ENCODE measurements at regions not wholly inside any gene's neighbourhood (a gene's known extent, or its start where the extent isn't known, plus 50 kb on each side); places are given as distances from the start of the nearest gene placed in this dataset.

DNA sequence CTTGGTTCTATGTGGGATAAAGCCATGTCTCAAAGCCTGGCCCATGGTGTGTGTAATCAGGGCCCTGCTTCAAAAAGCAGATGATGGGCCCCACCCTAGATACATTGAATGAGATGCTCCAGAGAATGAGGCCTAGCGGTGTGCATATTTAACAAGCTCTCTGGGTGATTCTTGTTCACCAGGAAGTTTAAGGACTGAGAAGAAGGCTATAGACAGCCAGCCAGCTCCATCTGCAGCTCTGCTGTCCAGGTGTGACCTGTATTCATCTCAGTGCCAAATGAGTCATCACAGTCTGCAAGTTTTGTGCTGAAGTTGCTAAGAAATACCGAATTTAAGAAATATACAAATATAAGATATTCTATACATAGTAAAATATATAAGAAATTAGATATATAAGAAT is 182.0 kb upstream of the RUNX1 start (continued):
- TF ChIP-seq, protein P1, sequence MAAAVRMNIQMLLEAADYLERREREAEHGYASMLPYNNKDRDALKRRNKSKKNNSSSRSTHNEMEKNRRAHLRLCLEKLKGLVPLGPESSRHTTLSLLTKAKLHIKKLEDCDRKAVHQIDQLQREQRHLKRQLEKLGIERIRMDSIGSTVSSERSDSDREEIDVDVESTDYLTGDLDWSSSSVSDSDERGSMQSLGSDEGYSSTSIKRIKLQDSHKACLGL (CRISPR knock-in tag; IDR thresholded peaks at IDR 0.05), result no peak
- TF ChIP-seq, protein P2, sequence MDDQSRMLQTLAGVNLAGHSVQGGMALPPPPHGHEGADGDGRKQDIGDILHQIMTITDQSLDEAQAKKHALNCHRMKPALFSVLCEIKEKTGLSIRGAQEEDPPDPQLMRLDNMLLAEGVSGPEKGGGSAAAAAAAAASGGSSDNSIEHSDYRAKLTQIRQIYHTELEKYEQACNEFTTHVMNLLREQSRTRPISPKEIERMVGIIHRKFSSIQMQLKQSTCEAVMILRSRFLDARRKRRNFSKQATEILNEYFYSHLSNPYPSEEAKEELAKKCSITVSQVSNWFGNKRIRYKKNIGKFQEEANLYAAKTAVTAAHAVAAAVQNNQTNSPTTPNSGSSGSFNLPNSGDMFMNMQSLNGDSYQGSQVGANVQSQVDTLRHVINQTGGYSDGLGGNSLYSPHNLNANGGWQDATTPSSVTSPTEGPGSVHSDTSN (CRISPR knock-in tag; IDR thresholded peaks at IDR 0.05; ENCODE audit: borderline replicate concordance), result no peak
- TF ChIP-seq AGO2 (optimal IDR thresholded peaks at IDR 0.05; ENCODE audit: low read depth, low read length), result no peak
- TF ChIP-seq ZNF496 (CRISPR knock-in tag; IDR thresholded peaks at IDR 0.05; ENCODE audit: insufficient replicate concordance), result no peak

DNA sequence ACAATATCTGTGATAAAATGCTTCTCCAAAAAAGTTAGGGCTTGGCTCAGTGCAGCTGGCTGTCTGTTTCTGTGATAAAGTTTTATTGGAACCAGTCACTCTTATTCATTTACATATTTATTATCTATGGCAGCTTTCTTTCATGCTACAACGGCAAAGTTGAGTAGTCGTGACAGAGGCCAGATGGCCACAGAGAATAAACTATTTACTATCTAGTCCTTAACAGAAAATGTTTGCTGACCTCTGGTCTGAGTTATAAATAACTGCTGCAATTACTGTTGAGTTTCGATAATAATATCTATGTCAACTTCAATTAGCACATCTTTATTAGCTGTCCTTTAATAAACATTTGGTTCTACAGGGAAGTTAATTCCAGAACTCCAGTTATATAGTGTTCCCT is 180.2 kb upstream of the RUNX1 start:
- Histone ChIP-seq H3K27me3 (ENCODE audit: control insufficient read depth in 1 of 2, insufficient read depth in 2 of 2, low read length in 2 of 2) (no peaks in the 10 kb centered on the region; a peak in 1 of 5 replicates), H3K9me3 (ENCODE audit: low read length) (no peaks in the 10 kb centered on the region), H3K4me1 (ENCODE audit: insufficient read depth, low read length) (peaks cover 19% of the 10 kb centered on the region), H3K4me3 (replicated peaks in 1 of 3; ENCODE audit: insufficient read depth in 1 of 3, low read depth in 2 of 3, low read length in 3 of 3) (no peak overlapping the region), H3K36me3 (replicated peaks in 1 of 2; ENCODE audit: control insufficient read depth in 1 of 2, insufficient read depth in 2 of 2, low read length in 2 of 2) (no peaks in the 10 kb centered on the region), H2AFZ (ENCODE audit: low read length) (no peak overlapping the region), H3K79me2 (ENCODE audit: insufficient read depth, low read length) (no peaks in the 10 kb centered on the region), H3K4me2 (ENCODE audit: low read depth, low read length) (no peak overlapping the region), H4K20me1 (ENCODE audit: insufficient read depth, low read length) (no peaks in the 10 kb centered on the region), H3K9ac (ENCODE audit: insufficient read depth, low read depth, low read length) (no peak overlapping the region), H3K27ac (ENCODE audit: extremely low read length, insufficient read depth, low read length) (no peak overlapping the region)
- POLR2A ChIA-PET, result no interaction called here
- in situ Hi-C loops (cut with HindIII; ENCODE audit: extremely low pct_ligation_motif_present, low pct_unique_long_range_greater_than_20kb) (no loop called here), intact Hi-C loops (cut with micrococcal nuclease; ENCODE audit: unreplicated experiment) (no loop called here)
- no TSS peak for BruUV-seq (replicated peaks)
- ATAC-seq, result no peak
- CTCF ChIA-PET (ENCODE audit: low intra/inter-chr PET ratio, low total read pairs), result no interaction called here
- 62% methylated on average over 3 of the region's 3 CpGs for WGBS (ENCODE audit: low lambda C conversion rate)
- DNase-seq (ENCODE audit: low spot score), result no peak
- no peak for FAIRE-seq
- TF ChIP-seq, protein P3, sequence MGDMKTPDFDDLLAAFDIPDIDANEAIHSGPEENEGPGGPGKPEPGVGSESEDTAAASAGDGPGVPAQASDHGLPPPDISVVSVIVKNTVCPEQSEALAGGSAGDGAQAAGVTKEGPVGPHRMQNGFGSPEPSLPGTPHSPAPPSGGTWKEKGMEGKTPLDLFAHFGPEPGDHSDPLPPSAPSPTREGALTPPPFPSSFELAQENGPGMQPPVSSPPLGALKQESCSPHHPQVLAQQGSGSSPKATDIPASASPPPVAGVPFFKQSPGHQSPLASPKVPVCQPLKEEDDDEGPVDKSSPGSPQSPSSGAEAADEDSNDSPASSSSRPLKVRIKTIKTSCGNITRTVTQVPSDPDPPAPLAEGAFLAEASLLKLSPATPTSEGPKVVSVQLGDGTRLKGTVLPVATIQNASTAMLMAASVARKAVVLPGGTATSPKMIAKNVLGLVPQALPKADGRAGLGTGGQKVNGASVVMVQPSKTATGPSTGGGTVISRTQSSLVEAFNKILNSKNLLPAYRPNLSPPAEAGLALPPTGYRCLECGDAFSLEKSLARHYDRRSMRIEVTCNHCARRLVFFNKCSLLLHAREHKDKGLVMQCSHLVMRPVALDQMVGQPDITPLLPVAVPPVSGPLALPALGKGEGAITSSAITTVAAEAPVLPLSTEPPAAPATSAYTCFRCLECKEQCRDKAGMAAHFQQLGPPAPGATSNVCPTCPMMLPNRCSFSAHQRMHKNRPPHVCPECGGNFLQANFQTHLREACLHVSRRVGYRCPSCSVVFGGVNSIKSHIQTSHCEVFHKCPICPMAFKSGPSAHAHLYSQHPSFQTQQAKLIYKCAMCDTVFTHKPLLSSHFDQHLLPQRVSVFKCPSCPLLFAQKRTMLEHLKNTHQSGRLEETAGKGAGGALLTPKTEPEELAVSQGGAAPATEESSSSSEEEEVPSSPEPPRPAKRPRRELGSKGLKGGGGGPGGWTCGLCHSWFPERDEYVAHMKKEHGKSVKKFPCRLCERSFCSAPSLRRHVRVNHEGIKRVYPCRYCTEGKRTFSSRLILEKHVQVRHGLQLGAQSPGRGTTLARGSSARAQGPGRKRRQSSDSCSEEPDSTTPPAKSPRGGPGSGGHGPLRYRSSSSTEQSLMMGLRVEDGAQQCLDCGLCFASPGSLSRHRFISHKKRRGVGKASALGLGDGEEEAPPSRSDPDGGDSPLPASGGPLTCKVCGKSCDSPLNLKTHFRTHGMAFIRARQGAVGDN (CRISPR knock-in tag; IDR thresholded peaks at IDR 0.05), result no peak
- TF ChIP-seq FOSL2 (CRISPR knock-in tag; IDR thresholded peaks at IDR 0.05), result no peak
- TF ChIP-seq, protein P4, sequence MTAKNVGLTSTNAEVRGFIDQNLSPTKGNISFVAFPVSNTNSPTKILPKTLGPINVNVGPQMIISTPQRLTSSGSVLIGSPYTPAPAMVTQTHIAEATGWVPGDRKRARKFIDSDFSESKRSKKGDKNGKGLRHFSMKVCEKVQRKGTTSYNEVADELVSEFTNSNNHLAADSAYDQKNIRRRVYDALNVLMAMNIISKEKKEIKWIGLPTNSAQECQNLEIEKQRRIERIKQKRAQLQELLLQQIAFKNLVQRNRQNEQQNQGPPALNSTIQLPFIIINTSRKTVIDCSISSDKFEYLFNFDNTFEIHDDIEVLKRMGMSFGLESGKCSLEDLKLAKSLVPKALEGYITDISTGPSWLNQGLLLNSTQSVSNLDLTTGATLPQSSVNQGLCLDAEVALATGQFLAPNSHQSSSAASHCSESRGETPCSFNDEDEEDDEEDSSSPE (CRISPR knock-in tag; IDR thresholded peaks at IDR 0.05), result no peak
- TF ChIP-seq ZKSCAN8 (CRISPR knock-in tag; IDR thresholded peaks at IDR 0.05; ENCODE audit: borderline replicate concordance), result no peak
- no peak for TF ChIP-seq MYC (CRISPR knock-in tag; IDR thresholded peaks at IDR 0.05; ENCODE audit: borderline replicate concordance)
- TF ChIP-seq ZNF577 (CRISPR knock-in tag; IDR thresholded peaks at IDR 0.05; ENCODE audit: borderline replicate concordance, low read depth), result no peak
- TF ChIP-seq, protein P5, sequence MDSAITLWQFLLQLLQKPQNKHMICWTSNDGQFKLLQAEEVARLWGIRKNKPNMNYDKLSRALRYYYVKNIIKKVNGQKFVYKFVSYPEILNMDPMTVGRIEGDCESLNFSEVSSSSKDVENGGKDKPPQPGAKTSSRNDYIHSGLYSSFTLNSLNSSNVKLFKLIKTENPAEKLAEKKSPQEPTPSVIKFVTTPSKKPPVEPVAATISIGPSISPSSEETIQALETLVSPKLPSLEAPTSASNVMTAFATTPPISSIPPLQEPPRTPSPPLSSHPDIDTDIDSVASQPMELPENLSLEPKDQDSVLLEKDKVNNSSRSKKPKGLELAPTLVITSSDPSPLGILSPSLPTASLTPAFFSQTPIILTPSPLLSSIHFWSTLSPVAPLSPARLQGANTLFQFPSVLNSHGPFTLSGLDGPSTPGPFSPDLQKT (CRISPR knock-in tag; IDR thresholded peaks at IDR 0.05; ENCODE audit: borderline replicate concordance), result no peak
- no peak for TF ChIP-seq ZNF564 (CRISPR knock-in tag; IDR thresholded peaks at IDR 0.05)
- TF ChIP-seq FOXC1 (CRISPR knock-in tag; IDR thresholded peaks at IDR 0.05; ENCODE audit: borderline replicate concordance), result no peak

Data from HepG2 (cell line).